ENCODE measurements at regions not wholly inside any gene's neighbourhood (a gene's known extent, or its start where the extent isn't known, plus 50 kb on each side); places are given as distances from the start of the nearest gene placed in this dataset.

DNA sequence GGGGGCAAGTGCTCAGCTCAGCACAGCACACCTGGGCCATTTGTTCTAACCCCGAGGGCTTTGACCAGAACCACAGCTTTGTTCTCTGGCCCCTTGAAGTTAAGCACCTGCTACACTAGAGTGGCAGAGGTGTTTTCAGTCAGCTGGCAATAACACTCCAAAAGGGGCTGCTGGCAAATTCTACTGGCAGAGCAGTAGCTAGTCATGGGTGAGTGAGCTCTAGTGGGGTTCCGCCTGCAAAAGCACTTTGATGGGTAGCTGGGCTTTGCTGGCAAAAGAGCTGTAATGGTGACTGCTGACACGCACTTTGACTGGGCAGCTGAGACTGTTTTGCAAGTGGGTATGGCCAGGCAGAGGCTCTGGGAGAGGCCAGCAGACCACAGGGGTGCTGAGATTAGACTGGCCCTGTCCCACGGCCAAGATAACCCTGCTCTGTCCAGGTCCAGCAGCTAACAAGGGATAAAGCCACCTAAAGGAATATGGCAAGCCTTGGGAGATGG lies 65.2 kb upstream of the TENT5D start:
- TF ChIP-seq, protein P1, sequence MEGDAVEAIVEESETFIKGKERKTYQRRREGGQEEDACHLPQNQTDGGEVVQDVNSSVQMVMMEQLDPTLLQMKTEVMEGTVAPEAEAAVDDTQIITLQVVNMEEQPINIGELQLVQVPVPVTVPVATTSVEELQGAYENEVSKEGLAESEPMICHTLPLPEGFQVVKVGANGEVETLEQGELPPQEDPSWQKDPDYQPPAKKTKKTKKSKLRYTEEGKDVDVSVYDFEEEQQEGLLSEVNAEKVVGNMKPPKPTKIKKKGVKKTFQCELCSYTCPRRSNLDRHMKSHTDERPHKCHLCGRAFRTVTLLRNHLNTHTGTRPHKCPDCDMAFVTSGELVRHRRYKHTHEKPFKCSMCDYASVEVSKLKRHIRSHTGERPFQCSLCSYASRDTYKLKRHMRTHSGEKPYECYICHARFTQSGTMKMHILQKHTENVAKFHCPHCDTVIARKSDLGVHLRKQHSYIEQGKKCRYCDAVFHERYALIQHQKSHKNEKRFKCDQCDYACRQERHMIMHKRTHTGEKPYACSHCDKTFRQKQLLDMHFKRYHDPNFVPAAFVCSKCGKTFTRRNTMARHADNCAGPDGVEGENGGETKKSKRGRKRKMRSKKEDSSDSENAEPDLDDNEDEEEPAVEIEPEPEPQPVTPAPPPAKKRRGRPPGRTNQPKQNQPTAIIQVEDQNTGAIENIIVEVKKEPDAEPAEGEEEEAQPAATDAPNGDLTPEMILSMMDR (conservative IDR thresholded peaks at IDR 0.05; ENCODE audit: low read length): no peak
- no peak for TF ChIP-seq EZH2phosphoT487 (IDR thresholded peaks at IDR 0.05; ENCODE audit: borderline replicate concordance, low read depth, low read length)
